ENCODE measurements at regions not wholly inside any gene's neighbourhood (a gene's known extent, or its start where the extent isn't known, plus 50 kb on each side); places are given as distances from the start of the nearest gene placed in this dataset.
A peak's percentile ranks its signal among the peaks of the same experiment; 100 is the strongest.

GRCh38 chr1:34511802-34512201 is 243.0 kb upstream of the GJB5 start:
- H3K9me3 Mint-ChIP-seq: peaks cover 55% of the 10 kb centered on the region
- no peaks in the 10 kb centered on the region for H3K36me3 Mint-ChIP-seq
- no peak for DNase-seq (ENCODE audit: low spot score in 2 of 2, unreplicated experiment in 2 of 2)
- no peak overlapping the region for H3K4me3 Mint-ChIP-seq
- TF ChIP-seq CTCF (IDR thresholded peaks at IDR 0.05; ENCODE audit: unreplicated experiment): no peak
- H3K4me1 Mint-ChIP-seq: no peaks in the 10 kb centered on the region
- H3K27me3 Mint-ChIP-seq (ENCODE audit: low read depth): no peaks in the 10 kb centered on the region
- no peak overlapping the region for H3K27ac Mint-ChIP-seq

- TF ChIP-seq CTCF (IDR thresholded peaks at IDR 0.05; ENCODE audit: unreplicated experiment): no peak
- Mint-ChIP-seq H3K4me1 (no peaks in the 10 kb centered on the region), H3K27ac (no peak overlapping the region), H3K27me3 (ENCODE audit: low read depth) (peaks cover 5% of the 10 kb centered on the region), H3K36me3 (no peaks in the 10 kb centered on the region), H3K4me3 (no peak overlapping the region), H3K9me3 (peaks cover 24% of the 10 kb centered on the region)
- DNase-seq (ENCODE audit: low spot score in 2 of 2, unreplicated experiment in 2 of 2): no peak
Observed at GRCh38 chr1:34518146-34518699, 236.6 kb upstream of the GJB5 start.

GRCh38 chr1:34520111-34520510 is 234.7 kb upstream of the GJB5 start:
- no peak for DNase-seq (ENCODE audit: low spot score in 2 of 2, unreplicated experiment in 2 of 2)
- H3K9me3 Mint-ChIP-seq: peaks cover 17% of the 10 kb centered on the region
- H3K4me3 Mint-ChIP-seq: no peak overlapping the region
- H3K36me3 Mint-ChIP-seq: no peaks in the 10 kb centered on the region
- peaks cover 16% of the 10 kb centered on the region for H3K27me3 Mint-ChIP-seq (ENCODE audit: low read depth)
- no peak overlapping the region for H3K27ac Mint-ChIP-seq
- TF ChIP-seq CTCF (IDR thresholded peaks at IDR 0.05; ENCODE audit: unreplicated experiment): no peak
- no peaks in the 10 kb centered on the region for H3K4me1 Mint-ChIP-seq

- TF ChIP-seq CTCF (IDR thresholded peaks at IDR 0.05; ENCODE audit: unreplicated experiment): no peak
- Mint-ChIP-seq H3K4me1 (peaks cover 5% of the 10 kb centered on the region), H3K9me3 (no peaks in the 10 kb centered on the region), H3K27me3 (ENCODE audit: low read depth) (peaks cover 33% of the 10 kb centered on the region), H3K27ac (no peak overlapping the region), H3K4me3 (no peak overlapping the region), H3K36me3 (no peaks in the 10 kb centered on the region)
- no peak for DNase-seq (ENCODE audit: low spot score in 2 of 2, unreplicated experiment in 2 of 2)
Observed at GRCh38 chr1:34524783-34525182, 230.1 kb upstream of the GJB5 start.

GRCh38 chr1:34529935-34530859 is 224.7 kb upstream of the GJB5 start:
- H3K4me1 Mint-ChIP-seq: peaks cover 16% of the 10 kb centered on the region
- H3K36me3 Mint-ChIP-seq: no peaks in the 10 kb centered on the region
- H3K4me3 Mint-ChIP-seq: no peak overlapping the region
- H3K27ac Mint-ChIP-seq: peak overlapping the region; percentile 27
- DNase-seq (ENCODE audit: low spot score in 2 of 2, unreplicated experiment in 2 of 2): peak; percentile 46 to 61
- no peak for TF ChIP-seq CTCF (IDR thresholded peaks at IDR 0.05; ENCODE audit: unreplicated experiment)
- peaks cover 41% of the 10 kb centered on the region for H3K27me3 Mint-ChIP-seq (ENCODE audit: low read depth)
- H3K9me3 Mint-ChIP-seq: peaks cover 5% of the 10 kb centered on the region

Data from mesothelial cell of epicardium (in vitro differentiated cells).